ENCODE measurements at regions not wholly inside any gene's neighbourhood (a gene's known extent, or its start where the extent isn't known, plus 50 kb on each side); places are given as distances from the start of the nearest gene placed in this dataset.

DNA sequence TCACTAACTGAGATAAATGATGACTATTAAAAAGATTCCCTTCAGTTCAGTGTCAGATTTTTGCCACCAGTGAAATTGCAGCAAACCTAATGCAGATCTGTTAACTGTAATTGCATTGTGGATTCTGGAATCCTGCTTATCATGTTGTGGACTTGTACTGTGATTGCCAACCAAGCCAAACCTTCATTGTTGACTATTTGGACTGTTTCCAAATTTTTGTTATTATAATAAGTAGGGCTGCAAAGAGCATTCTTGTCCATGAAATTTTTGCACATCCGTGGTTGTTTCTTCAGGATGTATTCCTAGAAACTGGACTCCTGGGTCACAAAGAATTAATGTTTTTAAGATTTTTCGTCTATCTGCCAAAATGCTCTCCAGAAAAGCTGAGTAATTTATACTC, 281.6 kb upstream of the ZMIZ1 start:
- no peak overlapping the region for H3K4me3 ChIP-seq (replicated peaks; ENCODE audit: low read depth, low read length)

DNA sequence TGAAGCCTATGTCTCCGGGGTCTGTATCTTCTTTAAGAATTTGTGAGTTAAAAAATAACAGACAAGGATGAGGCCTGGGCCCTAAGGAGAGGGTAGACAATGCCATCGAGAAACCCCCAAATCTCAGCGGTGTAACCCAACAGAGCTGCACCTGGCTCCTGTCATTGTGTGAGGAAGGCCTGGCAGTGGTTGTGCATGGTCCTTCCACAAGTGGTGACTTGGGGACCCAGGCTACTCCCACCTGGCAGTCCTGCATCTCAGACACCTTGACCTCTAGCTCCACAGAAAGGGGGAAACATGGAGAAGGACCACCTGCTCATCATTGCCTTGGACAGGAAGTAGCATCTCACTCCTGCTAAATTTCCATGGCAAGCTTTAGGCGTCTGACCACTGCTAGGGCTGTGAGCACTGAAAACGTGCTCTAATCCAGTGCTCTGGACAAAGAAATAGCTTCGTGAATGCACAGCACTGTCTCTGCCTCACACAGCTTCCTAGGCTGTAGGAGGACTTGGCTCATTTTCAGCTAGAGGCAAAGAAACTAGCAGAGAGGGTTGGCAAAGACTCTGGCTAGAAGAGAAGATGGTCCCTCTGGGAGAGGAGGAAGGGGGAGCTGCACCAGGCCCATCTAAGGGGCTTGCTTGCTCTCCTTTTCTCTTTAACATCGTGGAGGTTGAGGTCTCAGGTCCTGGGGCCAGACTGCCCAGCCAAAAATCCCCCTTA, 273.9 kb upstream of the ZMIZ1 start:
- TF ChIP-seq CTCF (IDR thresholded peaks at IDR 0.05; ENCODE audit: low read depth, low read length, missing control alignments): no peak
- no peak for DNase-seq (ENCODE audit: extremely low read depth, low read depth)
- H3K4me3 ChIP-seq (replicated peaks; ENCODE audit: low read depth, low read length): no peak overlapping the region

More for the DNA sequence above, 281.6 kb upstream of the ZMIZ1 start:
- TF ChIP-seq CTCF (IDR thresholded peaks at IDR 0.05; ENCODE audit: low read depth, low read length, missing control alignments): no peak
- no peak for DNase-seq (ENCODE audit: extremely low read depth, low read depth)

DNA sequence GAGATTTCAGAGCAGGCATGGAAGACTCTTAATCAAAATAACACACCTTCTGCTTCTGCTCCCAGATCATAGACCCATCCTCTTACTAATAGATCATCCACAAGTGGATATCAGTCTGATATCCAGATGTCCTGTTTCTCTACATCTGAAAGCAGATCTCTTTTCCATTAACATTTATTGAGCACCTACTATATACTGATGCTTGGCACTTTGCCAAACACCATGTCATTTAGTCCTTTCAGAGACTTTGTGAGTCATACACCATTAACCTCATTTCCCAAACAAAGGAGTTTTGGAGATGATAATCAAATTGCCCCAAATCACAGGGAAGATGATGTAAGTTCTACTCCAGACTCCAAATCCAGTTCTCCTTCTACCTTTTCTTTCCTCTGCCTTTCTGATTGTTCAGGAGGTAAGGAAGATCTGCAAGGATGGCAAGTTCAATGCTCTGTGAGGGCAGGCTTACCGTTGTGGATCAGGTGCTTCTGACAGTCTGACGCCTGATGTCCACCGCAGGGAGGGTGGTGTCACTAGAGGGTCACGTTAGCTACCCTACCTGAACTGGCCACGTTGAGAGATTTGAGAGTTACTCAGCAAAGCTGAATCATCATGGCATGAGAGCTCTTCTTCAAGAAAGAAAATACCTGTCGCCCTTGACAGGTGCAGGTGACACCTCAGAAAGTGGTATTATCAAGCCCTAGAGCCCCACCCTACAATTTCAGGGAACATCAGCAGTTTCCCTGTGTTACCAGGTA, 269.6 kb upstream of the ZMIZ1 start:
- no peak for DNase-seq (ENCODE audit: extremely low read depth, low read depth)

DNA sequence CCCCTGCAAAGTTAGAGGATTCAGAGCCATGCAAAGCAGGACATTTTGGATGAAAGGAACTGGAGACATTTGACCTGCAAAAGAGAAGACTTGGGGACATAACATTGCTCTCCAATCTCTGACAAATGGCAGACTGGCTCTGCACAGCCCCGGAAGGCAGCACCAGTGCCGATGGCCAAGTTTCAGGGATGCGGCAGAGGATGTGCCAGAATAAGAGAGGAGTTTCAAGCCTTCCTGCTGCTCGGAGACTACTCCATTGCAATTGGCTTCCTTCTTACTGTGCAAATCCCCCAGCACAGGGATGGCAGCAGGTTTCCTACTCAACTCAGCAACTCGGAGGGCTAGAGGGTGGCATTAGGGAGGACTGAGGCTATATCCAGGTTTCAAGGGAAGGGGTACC, 268.8 kb upstream of the ZMIZ1 start:
- no peak for DNase-seq (ENCODE audit: extremely low read depth, low read depth)
- TF ChIP-seq CTCF (IDR thresholded peaks at IDR 0.05; ENCODE audit: low read depth, low read length, missing control alignments): no peak
- no peak overlapping the region for H3K4me3 ChIP-seq (replicated peaks; ENCODE audit: low read depth, low read length)

More for the DNA sequence above, 269.6 kb upstream of the ZMIZ1 start:
- H3K4me3 ChIP-seq (replicated peaks; ENCODE audit: low read depth, low read length): no peak overlapping the region
- no peak for TF ChIP-seq CTCF (IDR thresholded peaks at IDR 0.05; ENCODE audit: low read depth, low read length, missing control alignments)

DNA sequence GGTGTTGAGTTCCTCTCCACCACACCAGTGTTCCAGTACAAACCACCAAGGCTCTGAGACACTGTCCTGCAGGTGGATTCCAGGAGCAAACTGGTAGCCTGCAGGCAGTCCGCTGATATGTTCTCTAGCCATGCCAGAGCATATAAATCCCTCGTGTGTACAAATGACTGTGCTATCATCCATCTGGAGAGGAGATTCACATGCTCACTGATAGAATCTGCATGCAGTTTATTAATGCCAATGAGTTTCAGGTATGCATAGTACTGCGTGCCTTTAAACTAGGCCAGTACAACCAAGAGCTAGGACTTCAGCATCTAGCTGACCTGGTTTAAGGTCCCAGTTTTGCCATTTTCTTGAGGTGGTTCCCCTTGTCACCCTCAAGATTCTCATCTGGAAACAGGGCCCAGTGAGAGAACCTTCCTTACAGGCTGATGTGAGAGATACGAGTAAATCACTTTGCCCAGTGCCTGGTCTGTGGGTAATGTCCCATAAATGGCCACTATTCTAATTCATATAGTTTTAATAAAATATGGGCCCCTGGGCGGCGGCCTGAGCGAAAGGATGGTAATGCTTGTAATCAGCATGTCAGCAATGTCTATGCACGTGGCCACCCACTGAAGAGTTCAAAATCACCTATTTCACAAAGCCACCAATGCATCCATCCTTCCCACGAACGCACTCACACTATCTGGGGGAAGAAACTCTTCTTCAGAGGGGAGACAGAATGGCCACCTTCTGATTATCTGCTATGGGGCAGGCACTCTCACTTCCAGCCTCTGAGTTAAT, 268.0 kb upstream of the ZMIZ1 start:
- no peak for DNase-seq (ENCODE audit: extremely low read depth, low read depth)

More for the DNA sequence above, 268.0 kb upstream of the ZMIZ1 start:
- no peak for TF ChIP-seq CTCF (IDR thresholded peaks at IDR 0.05; ENCODE audit: low read depth, low read length, missing control alignments)
- no peak overlapping the region for H3K4me3 ChIP-seq (replicated peaks; ENCODE audit: low read depth, low read length)
